ENCODE measurements at regions not wholly inside any gene's neighbourhood (a gene's known extent, or its start where the extent isn't known, plus 50 kb on each side); places are given as distances from the start of the nearest gene placed in this dataset.
A peak's percentile ranks its signal among the peaks of the same experiment; 100 is the strongest.
"Not testable (repeated sequence)": the region's sequence is repeated elsewhere in the genome, so short reads cannot be mapped to it uniquely, and the experiment has no call there.

GRCh38 chr11:116379185-116379828 is 393.5 kb downstream of the BUD13 start:
- DNase-seq, result peak in 1 of 56 donors; percentile 3

GRCh38 chr11:116376547-116376946 is 396.2 kb downstream of the BUD13 start:
- DNase-seq, result no peak

GRCh38 chr11:116376054-116376453 is 396.7 kb downstream of the BUD13 start:
- DNase-seq, result no peak

GRCh38 chr11:116375221-116375620 is 397.6 kb downstream of the BUD13 start:
- DNase-seq, result no peak

GRCh38 chr11:116374085-116374484 is 398.7 kb downstream of the BUD13 start:
- DNase-seq, result no peak

GRCh38 chr11:116373104-116373944 is 399.5 kb downstream of the BUD13 start:
- DNase-seq, result peak in 7 of 56 donors; percentile 1 to 23 (median 8)

GRCh38 chr11:116371146-116371545 is 401.6 kb downstream of the BUD13 start:
- no peak for DNase-seq

GRCh38 chr11:116368784-116369183 is 404.0 kb downstream of the BUD13 start:
- DNase-seq, result no peak

- no peak for DNase-seq
Observed at GRCh38 chr11:116366980-116367645, 405.7 kb downstream of the BUD13 start.

GRCh38 chr11:116366451-116366850 is 406.3 kb downstream of the BUD13 start:
- DNase-seq, result no peak

GRCh38 chr11:116364925-116365324 is 407.9 kb downstream of the BUD13 start:
- not testable (repeated sequence) for DNase-seq

GRCh38 chr11:116364348-116364747 is 408.4 kb downstream of the BUD13 start:
- DNase-seq, result no peak

GRCh38 chr11:116360221-116360941 is 412.4 kb downstream of the BUD13 start:
- DNase-seq, result no peak

GRCh38 chr11:116357784-116358544 is 414.8 kb downstream of the BUD13 start:
- peak in 6 of 56 donors; percentile 1 to 33 (median 11) for DNase-seq

GRCh38 chr11:116356451-116356850 is 416.3 kb downstream of the BUD13 start:
- no peak for DNase-seq

GRCh38 chr11:116355104-116355503 is 417.7 kb downstream of the BUD13 start:
- DNase-seq, result no peak

- DNase-seq, result no peak
Observed at GRCh38 chr11:116353589-116353988, 419.2 kb downstream of the BUD13 start.

GRCh38 chr11:116352881-116353280 is 419.9 kb downstream of the BUD13 start:
- DNase-seq, result no peak

GRCh38 chr11:116348226-116348625 is 424.6 kb downstream of the BUD13 start:
- DNase-seq, result peak in 5 of 56 donors; percentile 2 to 41 (median 14)

- no peak for DNase-seq
Observed at GRCh38 chr11:116345575-116345974, 427.2 kb downstream of the BUD13 start.

- no peak for DNase-seq
Observed at GRCh38 chr11:116344601-116345000, 428.2 kb downstream of the BUD13 start.
